ENCODE measurements at regions not wholly inside any gene's neighbourhood (a gene's known extent, or its start where the extent isn't known, plus 50 kb on each side); places are given as distances from the start of the nearest gene placed in this dataset.

DNA sequence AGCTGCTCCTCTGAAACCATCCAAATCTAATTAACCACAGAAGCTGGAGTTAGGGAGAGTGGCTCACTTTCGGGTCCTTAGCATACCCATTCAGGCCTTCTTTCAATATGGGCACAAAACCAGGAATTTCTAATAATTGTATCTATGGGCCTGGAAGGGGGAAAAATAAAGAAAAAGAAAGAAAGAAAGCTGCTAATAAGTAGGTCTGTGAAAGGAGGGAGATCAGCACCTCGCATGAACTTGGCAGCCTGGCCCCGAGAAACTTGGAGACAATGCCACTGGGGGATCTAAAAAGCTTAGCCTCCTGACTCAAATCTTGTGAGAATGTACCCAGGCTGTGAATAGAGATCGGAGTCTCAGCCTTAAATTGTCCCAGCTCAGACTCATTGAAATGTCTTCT is 252.1 kb upstream of the SLC14A2 start:
- Mint-ChIP-seq H3K27me3 (peaks cover 6% of the 10 kb centered on the region), H3K36me3 (ENCODE audit: low read depth) (no peaks in the 10 kb centered on the region), H3K4me1 (no peaks in the 10 kb centered on the region), H3K27ac (no peak overlapping the region), H3K4me3 (no peak overlapping the region), H3K9me3 (no peaks in the 10 kb centered on the region)
- ChIA-PET CTCF (interaction anchor here (1.7 kb wide), 1 partner anchor 22 kb away, joined by 5 read pairs; no protein-coding TSS in a partner anchor), POLR2A (no interaction called here)
- DNase-seq (no peak), ATAC-seq (ENCODE audit: low read depth) (no peak)
- TF ChIP-seq, protein P1, sequence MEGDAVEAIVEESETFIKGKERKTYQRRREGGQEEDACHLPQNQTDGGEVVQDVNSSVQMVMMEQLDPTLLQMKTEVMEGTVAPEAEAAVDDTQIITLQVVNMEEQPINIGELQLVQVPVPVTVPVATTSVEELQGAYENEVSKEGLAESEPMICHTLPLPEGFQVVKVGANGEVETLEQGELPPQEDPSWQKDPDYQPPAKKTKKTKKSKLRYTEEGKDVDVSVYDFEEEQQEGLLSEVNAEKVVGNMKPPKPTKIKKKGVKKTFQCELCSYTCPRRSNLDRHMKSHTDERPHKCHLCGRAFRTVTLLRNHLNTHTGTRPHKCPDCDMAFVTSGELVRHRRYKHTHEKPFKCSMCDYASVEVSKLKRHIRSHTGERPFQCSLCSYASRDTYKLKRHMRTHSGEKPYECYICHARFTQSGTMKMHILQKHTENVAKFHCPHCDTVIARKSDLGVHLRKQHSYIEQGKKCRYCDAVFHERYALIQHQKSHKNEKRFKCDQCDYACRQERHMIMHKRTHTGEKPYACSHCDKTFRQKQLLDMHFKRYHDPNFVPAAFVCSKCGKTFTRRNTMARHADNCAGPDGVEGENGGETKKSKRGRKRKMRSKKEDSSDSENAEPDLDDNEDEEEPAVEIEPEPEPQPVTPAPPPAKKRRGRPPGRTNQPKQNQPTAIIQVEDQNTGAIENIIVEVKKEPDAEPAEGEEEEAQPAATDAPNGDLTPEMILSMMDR (IDR thresholded peaks at IDR 0.05), result no peak
- intact Hi-C loops (cut with micrococcal nuclease), result no loop called here

DNA sequence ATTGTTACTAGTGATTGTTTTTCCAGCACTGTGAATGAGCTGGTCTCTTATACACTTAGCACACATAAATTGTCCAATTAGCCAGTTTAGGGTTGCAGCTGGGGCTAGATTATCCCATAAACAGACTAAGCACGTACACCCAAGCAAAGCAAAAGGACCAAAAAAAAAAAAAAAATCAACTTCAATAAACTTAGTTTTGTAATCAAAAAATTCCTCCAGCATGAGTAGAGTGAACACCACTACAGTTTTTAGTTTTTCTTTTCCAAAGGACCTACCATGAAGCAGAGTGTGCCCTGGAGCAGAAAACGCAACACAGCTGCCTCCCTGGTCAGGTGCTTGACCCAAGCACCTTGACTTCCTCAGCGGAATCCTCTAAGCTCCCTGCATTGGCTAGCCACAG is 249.4 kb upstream of the SLC14A2 start:
- Mint-ChIP-seq H3K4me1 (peaks cover 13% of the 10 kb centered on the region), H3K36me3 (ENCODE audit: low read depth) (no peaks in the 10 kb centered on the region), H3K27me3 (peaks cover 2% of the 10 kb centered on the region), H3K27ac (no peak overlapping the region), H3K9me3 (no peaks in the 10 kb centered on the region), H3K4me3 (no peak overlapping the region)
- ChIA-PET CTCF (no interaction called here), POLR2A (no interaction called here)
- DNase-seq (no peak), ATAC-seq (ENCODE audit: low read depth) (no peak)
- TF ChIP-seq, protein P1 (IDR thresholded peaks at IDR 0.05), result no peak
- intact Hi-C loops (cut with micrococcal nuclease), result no loop called here

DNA sequence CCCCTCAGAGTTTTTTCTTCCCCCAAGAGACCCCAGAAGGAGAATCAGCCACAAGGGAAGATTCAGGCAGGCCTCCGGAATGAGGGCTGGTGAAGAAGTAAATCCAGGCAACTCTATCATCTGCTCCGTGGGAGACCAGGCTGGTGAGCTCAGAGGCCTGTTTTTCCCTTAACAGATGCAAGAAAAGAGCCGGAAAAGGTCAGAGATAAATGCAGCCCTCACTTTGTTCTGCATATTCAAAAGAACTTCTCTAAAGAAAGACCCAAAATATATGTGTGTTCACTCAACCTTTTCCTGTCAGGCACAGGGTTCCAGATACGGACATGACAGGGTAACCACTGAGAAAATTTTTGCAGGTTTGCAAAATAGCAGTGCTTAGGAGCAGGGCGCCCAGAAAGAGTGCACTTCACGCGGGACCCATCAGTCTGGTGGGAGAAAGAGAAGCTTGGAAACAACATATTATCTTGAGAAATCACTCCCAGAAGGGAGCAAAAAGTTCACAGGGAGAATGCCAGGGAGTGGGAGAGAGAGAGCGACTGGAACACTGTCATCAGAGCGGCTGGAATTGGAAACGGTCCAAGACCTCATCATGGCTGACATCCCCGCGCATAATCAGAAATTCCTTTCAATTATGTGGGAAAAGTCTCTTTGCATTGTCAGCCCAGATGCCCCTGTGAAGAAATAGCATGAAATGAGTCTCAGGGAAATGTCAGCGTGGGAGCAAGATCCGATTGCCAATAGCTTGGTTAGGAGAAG is 244.8 kb upstream of the SLC14A2 start:
- Mint-ChIP-seq H3K36me3 (ENCODE audit: low read depth) (no peaks in the 10 kb centered on the region), H3K4me3 (no peak overlapping the region), H3K4me1 (peaks cover 21% of the 10 kb centered on the region), H3K27me3 (no peaks in the 10 kb centered on the region), H3K27ac (no peak overlapping the region), H3K9me3 (no peaks in the 10 kb centered on the region)
- no peak for DNase-seq
- ChIA-PET CTCF (no interaction called here), POLR2A (no interaction called here)
- TF ChIP-seq, protein P1 (IDR thresholded peaks at IDR 0.05), result no peak
- no peak for ATAC-seq (ENCODE audit: low read depth)
- intact Hi-C loops (cut with micrococcal nuclease), result no loop called here

DNA sequence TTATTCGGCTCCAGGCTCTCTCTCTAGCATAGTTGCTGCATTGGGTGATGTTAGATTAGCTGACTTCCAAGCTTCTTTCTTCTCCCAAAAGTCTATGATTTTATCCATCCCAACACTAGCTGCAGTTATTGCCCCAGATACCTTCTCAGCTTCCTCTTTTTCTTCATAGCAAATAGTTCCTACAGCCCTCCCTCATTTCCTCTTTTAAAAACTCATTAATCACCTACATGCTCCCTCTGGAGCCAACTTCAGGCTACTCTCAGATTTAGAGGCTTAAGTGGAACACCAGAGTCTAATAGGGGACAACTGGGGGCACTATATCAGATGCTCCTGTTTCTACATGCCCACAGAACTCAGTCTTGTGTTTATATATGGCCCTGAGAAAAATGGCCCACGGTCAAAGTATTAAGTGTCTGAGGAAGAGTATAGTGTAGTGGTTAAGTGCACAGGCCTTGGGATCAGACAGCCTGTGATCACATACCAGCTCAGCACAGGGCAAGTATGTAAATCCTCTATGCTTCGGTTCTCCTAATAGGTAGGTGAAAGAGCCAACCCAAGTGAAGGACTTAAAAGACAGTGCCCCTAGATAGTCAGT is 241.9 kb upstream of the SLC14A2 start:
- CTCF ChIA-PET, result no interaction called here
- no peak overlapping the region for H3K4me3 Mint-ChIP-seq
- DNase-seq (no peak), ATAC-seq (ENCODE audit: low read depth) (peak; percentile 47)
- TF ChIP-seq, protein P1 (IDR thresholded peaks at IDR 0.05), result no peak
- H3K4me1 Mint-ChIP-seq, result peaks cover 21% of the 10 kb centered on the region
- no peaks in the 10 kb centered on the region for H3K36me3 Mint-ChIP-seq (ENCODE audit: low read depth)
- intact Hi-C loops (cut with micrococcal nuclease), result no loop called here
- no peak overlapping the region for H3K27ac Mint-ChIP-seq
- H3K27me3 Mint-ChIP-seq, result no peaks in the 10 kb centered on the region
- POLR2A ChIA-PET, result no interaction called here
- H3K9me3 Mint-ChIP-seq, result no peaks in the 10 kb centered on the region

DNA sequence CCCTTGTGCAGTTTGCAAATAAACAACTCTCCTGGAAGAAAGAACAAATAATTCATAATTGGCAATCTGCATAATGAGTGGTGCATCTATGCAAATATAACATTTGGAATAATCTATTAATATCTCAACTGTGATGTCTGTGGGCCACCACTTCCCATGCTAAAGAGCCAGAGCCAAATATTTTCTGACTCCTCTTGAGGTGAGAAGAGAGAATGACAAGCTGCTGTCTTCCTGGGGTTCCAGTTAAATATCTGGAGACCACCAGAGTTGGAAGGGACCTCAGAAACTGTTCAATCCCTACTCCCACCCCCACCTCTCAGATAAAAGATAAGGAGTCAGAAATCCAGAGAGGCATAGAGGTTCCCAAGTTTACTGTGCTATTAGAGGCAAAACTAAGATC is 241.0 kb upstream of the SLC14A2 start:
- ChIA-PET POLR2A (no interaction called here), CTCF (interaction anchor here (1.5 kb wide), 1 partner anchor 10 kb away, joined by 4 read pairs; no protein-coding TSS in a partner anchor)
- peaks cover 21% of the 10 kb centered on the region for H3K4me1 Mint-ChIP-seq
- H3K4me3 Mint-ChIP-seq, result no peak overlapping the region
- H3K27ac Mint-ChIP-seq, result no peak overlapping the region
- intact Hi-C loops (cut with micrococcal nuclease), result no loop called here
- H3K27me3 Mint-ChIP-seq, result no peaks in the 10 kb centered on the region
- TF ChIP-seq, protein P1 (IDR thresholded peaks at IDR 0.05), result no peak
- ATAC-seq (ENCODE audit: low read depth) (no peak), DNase-seq (no peak)
- H3K36me3 Mint-ChIP-seq (ENCODE audit: low read depth), result no peaks in the 10 kb centered on the region
- no peaks in the 10 kb centered on the region for H3K9me3 Mint-ChIP-seq
